HG03280 (cell line): ENCODE measurements at regions not wholly inside any gene's neighbourhood (a gene's known extent, or its start where the extent isn't known, plus 50 kb on each side); places are given as distances from the start of the nearest gene placed in this dataset.
A peak's percentile ranks its signal among the peaks of the same experiment; 100 is the strongest.
"Not testable (repeated sequence)": the region's sequence is repeated elsewhere in the genome, so short reads cannot be mapped to it uniquely, and the experiment has no call there.

Source experiments
- ATAC-seq: cut with Tn5 transposase; IDR thresholded peaks from one replicate; pipeline ENCODE4 v1.9.1; 2021; ENCODE audit warnings: mild to moderate bottlenecking, moderate library complexity; ENCODE audit not compliant: unreplicated experiment

- ATAC-seq, result no peak
These were observed 234.4 kb upstream of the FIGN start for GRCh38 chr2:163970058-163970813.

DNA sequence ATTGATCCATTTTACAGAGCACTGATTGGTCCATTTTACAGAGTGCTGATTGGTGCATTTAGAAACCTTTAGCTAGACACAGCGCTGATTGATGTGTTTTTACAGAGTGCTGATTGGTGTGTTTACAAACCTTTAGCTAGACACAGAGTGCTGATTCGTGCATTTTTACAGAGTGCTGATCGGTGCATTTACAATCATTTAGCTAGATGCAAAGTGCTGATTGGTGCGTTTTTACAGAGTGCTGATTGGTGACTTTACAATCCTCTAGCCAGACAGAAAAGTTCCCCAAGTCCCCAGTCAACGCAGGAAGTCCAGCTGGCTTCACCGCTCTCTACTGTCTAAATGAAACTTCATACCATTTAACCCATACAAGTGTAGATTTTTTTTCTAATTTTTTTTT, 228.5 kb upstream of the FIGN start:
- not testable (repeated sequence) for ATAC-seq

- ATAC-seq, result no peak
These were observed 217.6 kb upstream of the FIGN start for GRCh38 chr2:163953390-163953907.

DNA sequence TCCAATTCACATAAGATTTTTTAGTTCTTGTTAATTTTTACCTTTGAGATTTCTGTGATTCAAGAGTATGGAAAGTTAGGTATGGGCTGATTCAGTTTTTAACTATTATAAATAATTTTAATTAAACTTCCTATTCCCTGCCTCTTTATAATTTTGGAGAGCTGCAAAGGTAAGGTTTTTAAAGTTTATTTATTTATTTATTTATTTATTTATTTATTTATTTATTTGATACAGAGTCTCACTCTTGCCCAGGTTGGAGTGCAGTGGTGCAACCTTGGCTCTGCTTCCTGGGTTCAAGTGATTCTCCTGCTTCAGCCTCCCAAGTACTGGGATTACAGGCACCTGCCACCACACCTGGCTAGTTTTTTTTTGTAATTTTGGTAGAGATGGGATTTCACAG, 215.5 kb upstream of the FIGN start:
- no peak for ATAC-seq

DNA sequence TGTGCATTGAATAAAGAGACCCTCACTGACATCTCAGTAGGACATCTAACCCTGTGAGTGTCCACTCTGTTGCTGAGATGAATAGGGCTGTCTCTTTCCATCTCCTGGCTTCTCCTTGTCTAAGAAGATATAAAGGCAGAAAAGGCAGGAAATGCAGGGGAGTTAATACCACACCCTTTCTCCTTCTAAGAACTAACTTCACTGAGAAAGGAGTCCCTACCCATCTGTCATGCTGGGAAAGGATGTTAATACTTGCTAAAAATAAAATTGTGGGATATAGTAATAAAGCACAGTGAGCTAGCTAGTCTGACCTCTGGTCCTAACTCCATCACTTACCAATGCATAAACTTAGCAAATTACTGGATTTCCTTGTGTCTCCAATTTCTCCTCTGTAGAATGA, 213.9 kb upstream of the FIGN start:
- ATAC-seq, result no peak

DNA sequence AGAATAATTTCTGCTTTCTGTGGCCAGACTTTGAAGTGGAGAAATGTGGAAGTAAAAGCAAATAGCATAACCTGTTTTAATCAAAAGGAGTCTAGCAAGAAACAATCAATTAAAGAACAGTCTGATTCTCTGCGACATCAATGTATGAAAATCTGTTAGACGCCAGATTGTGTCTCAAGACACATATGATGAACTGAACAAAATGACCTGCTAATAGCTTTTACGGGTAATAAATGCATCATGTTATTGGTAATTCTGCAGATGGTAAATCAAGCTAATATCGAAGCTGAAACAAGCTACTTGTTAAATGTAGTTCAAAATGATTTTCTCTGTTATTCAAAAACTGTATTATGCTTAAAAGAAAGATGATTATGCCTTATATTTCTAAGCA, 208.5 kb upstream of the FIGN start:
- no peak for ATAC-seq

DNA sequence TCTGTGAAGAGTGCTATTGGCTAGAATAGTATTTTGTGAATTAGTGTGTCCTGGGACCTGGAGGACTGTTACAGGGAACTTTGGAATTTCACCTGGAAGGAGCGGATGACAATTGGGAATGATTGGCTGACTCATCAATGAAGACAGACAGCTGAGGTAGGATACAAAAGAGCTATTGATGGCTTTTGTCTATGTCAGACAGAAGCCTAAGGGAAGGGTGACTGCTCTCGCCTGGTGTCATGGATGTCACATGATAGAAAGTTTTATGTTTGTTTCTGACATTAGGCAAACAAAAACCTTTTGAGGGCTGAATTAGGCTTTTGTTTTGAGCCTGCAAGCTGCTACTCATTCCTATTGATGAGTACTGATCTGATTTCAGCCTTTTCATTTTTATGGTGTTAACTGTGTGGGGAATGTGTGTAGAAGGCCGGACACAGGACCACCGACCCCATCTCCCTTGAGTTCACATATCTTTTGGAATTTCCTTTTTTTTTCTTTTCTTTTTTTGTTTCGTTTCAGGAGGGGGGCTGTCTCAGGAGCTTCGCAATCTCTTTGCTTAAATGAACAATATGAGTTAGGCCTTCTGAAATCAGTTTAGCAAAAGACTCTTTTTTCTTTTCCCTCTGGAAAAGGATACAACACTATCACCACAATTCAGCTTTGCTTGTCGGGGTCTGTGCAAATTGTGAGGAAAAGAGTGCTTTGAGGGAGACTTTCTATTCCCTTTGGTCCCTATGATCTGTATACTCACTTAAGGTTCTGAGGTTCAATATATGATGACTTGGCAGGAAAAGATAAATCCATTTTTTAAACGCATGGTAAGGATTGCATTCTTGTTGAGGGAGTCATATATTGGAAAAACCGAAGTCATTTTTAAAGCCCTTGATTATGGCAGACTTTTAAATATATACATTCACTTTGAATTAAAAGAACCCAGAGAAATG, 207.9 kb upstream of the FIGN start:
- ATAC-seq, result no peak

DNA sequence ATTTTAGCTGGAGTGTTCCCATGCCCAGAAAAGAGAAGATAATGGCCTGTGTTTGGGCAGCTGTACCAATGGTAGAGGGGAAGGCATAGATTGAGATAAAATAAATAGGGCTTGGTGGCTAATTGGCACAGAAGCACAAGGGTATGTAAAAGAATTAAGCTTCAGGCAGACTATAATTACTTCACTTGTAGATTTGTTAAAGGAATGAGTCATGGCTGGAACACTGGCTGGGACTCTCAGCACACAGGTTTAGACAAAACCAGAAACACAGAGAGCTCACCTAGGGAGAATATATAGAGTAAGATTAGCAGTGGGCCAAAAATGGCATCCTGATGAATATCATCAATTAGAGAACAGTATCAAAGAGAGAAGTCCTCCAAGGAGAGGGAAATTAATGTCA, 198.3 kb upstream of the FIGN start:
- no peak for ATAC-seq

GRCh38 chr2:163919717-163920116, 183.9 kb upstream of the FIGN start:
- ATAC-seq, result no peak

GRCh38 chr2:163914486-163914885, 178.7 kb upstream of the FIGN start:
- not testable (repeated sequence) for ATAC-seq

- not testable (repeated sequence) for ATAC-seq
These were observed 177.7 kb upstream of the FIGN start for GRCh38 chr2:163913532-163913944.

DNA sequence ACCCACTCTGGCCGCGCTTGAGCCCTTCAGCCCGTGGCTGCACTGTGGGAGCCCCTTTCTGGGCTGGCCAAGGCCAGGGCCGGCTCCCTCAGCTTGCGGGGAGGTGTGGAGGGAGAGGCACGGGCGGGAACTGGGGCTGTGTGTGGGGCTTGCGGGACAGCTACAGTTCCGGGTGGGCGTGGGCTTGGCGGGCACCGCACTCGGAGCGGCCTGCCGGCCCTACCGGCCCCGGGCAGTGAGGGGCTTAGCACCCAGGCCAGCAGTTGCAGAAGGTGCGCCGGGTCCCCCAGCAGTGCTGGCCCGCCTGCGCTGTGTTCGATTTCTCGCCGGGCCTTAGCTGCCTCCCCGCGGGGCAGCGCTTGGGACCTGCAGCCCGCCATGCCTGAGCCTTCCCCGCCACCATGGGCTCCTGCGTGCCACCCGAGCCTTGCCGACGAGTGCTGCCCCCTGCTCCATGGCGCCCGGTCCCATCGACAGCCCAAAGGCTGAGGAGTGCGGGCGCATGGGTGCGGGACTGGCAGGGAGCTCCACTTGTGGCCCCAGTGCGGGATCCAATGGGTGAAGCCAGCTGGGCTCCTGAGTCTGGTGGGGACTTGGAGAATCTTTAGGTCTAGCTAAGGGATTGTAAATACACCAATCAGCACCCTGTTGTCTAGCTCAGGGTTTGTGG, 173.7 kb upstream of the FIGN start:
- no peak for ATAC-seq

- ATAC-seq, result no peak
These were observed 170.6 kb upstream of the FIGN start for GRCh38 chr2:163906410-163906809.

DNA sequence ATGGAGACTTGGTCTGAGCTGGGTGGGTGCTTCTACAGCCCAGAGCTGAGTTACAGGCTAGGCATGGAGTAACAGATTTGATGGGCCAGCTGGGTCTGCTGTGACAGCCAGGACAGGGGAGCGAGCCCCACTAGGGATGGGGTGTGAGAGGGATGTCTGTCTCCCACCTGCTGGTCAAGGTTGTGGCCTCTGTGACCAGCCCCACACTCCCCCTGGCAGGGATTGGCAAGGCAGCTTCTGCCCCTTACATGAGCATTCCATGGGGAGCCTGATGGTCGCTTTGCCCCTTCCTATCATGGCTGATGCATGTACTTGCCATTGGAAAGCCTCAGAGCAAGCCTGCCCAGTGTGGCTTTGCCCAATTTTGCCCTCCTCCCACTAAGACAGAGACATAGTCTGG, 162.0 kb upstream of the FIGN start:
- ATAC-seq, result no peak

GRCh38 chr2:163893444-163893843, 157.6 kb upstream of the FIGN start:
- not testable (repeated sequence) for ATAC-seq

GRCh38 chr2:163888591-163888990, 152.8 kb upstream of the FIGN start:
- ATAC-seq, result no peak

DNA sequence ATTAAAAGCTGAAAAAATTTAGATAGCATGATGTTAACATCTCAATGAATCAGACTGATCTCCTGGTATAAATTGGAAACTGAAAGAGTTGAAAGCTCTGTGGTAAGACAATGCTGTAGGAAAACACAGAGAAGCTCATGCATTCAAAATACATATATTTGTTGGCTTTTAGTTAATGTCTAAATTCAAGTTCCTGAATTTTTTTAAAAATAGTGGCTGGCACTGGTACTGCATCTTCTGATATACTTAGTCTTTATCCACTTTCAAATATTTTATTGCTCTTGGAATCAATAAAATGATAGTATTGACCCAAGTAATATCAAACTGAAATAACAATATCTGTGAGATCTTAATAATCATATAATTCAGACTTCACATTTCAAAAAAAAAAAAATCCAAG, 151.4 kb upstream of the FIGN start:
- ATAC-seq, result no peak

- no peak for ATAC-seq
These were observed 148.6 kb upstream of the FIGN start for GRCh38 chr2:163884416-163884815.

GRCh38 chr2:163878718-163879117, 142.9 kb upstream of the FIGN start:
- ATAC-seq, result peak; percentile 64

- ATAC-seq, result no peak
These were observed 141.5 kb upstream of the FIGN start for GRCh38 chr2:163877316-163877715.

GRCh38 chr2:163863073-163863472, 127.3 kb upstream of the FIGN start:
- no peak for ATAC-seq
